Right cardiac atrium (tissue), 5 donors: ENCODE measurements at regions not wholly inside any gene's neighbourhood (a gene's known extent, or its start where the extent isn't known, plus 50 kb on each side); places are given as distances from the start of the nearest gene placed in this dataset.

Experiments used
- ATAC-seq, 2 donors: fragments of 200-7000 bp; cut with Tn5 transposase; one replicate each; pipeline versions ENCODE4 v1.8.0 to v1.9.1; 2020; ENCODE audit warnings: moderate library complexity in 2 of 2, mild to moderate bottlenecking in 1 of 2
- DNase-seq, 3 donors: peaks; one replicate each; pipeline ENCODE4 v3.0.0-alpha.2; 2020
- H3K27ac ChIP-seq: one replicate; pipeline ENCODE4 v1.5.1; 2013; ENCODE audit warnings: mild to moderate bottlenecking, low read length, control low read depth, moderate library complexity
- H3K27me3 ChIP-seq: one replicate; pipeline ENCODE4 v1.6.1; 2013; ENCODE audit not compliant: control insufficient read depth, insufficient read depth
- H3K4me1 ChIP-seq: one replicate; pipeline ENCODE4 v1.6.1; 2013; ENCODE audit warnings: low read length; ENCODE audit not compliant: control insufficient read depth, insufficient read depth
- H3K4me3 ChIP-seq: one replicate; pipeline ENCODE4 v1.5.1; 2013; ENCODE audit warnings: low read length, control low read depth
- H3K9me3 ChIP-seq: one replicate; pipeline ENCODE4 v1.6.1; 2013; ENCODE audit warnings: low read length; ENCODE audit not compliant: control insufficient read depth
- WGBS: extraction: QIAGEN DNeasy Blood & Tissue Kit; methylation state at CpG from one replicate; pipeline ENCODE4 v1.1.7; 2013; 5-methylcytosine and 5-hydroxymethylcytosine counted together
- intact Hi-C, 4 donors: fragments of 100-400 bp; cut with DNase I; formaldehyde crosslinking; loops; one replicate each; pipeline versions ENCODE4 v1.11.0 to v1.14.0; 2022 to 2023
- donor health status: healthy with polysubstance abuse.
- donor health status: DM: no; HTN: yes; CAD: no.
- donor health status: DM: no; HTN: no; CAD: no.
- donor health status: DM: no; HTN: yes; CAD: no; lungs with severe emphysema.
- donor health status: DM: yes; HTN: yes; CAD: no.

- no peak for ATAC-seq
- Histone ChIP-seq H3K4me3 (no peak overlapping the region), H3K9me3 (no peaks in the 10 kb centered on the region), H3K4me1 (no peaks in the 10 kb centered on the region), H3K27me3 (no peaks in the 10 kb centered on the region), H3K27ac (no peak overlapping the region)
- 36% methylated on average over 1 of the region's 1 CpG for WGBS
- intact Hi-C loops: no loop called here
- no peak for DNase-seq
Measured at GRCh38 chr7:89994483-89994882, 159.8 kb upstream of the STEAP1 start.

GRCh38 chr7:89998554-89998953 lies 155.7 kb upstream of the STEAP1 start:
- Histone ChIP-seq H3K4me1 (no peaks in the 10 kb centered on the region), H3K4me3 (no peak overlapping the region), H3K27me3 (no peaks in the 10 kb centered on the region), H3K27ac (no peak overlapping the region), H3K9me3 (no peaks in the 10 kb centered on the region)
- intact Hi-C loops: no loop called here
- no peak for ATAC-seq
- WGBS: 69% methylated on average over 2 of the region's 2 CpGs
- DNase-seq: no peak

DNA sequence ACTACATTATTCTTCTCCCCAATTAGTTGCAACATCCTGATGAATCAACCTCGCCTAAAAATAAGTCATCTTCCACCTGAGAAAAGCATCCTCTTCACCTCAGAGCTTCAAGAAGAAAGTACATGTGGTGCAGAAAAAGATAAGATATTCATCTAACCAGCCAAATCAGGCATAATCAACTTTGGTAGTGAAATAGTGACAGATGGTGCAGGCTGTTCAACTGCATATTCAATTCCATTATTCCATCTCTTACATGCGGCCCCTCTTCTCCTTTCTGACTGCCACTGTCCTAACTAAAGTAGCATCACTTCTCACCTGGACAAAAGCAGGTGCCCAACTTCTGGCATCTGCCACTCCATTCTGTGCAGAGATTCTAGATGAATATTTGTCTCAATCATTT lies 148.4 kb upstream of the STEAP1 start:
- 77% methylated on average over 2 of the region's 2 CpGs for WGBS
- intact Hi-C loops: no loop called here
- DNase-seq: no peak

DNA sequence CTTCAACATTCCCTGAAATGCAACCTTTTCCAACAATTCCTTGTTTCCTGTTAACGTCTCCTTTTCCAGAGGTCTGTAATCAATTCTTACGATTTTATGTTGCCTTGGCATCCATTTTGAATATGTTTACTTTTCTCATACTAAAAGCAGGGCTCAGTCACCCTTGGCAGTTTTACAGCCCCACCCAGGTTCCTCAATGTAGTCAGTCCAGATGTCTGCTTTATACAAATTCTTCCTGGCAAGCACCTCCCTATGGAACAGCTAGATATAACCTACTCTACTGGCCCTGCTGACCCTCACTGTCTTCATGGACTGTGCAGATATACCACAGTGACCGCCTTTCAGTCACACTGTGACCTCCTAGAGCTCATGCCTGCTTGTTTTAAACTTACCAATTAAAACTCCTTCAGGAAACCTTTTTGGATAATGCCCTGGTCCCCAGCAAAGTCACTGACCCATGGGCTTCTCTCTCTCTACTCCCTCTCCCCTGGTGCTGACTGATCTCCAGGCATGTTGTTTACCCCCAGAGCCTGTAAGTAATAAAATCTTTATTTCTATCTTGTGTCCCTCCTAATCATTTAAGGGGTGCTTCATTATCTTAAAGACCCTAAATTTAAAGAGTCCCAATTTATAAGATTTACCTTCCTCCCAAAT lies 147.1 kb upstream of the STEAP1 start:
- 68% methylated on average over 3 of the region's 3 CpGs for WGBS
- H3K9me3 ChIP-seq: no peaks in the 10 kb centered on the region
- H3K27ac ChIP-seq: no peak overlapping the region
- no peak overlapping the region for H3K4me3 ChIP-seq
- H3K27me3 ChIP-seq: no peaks in the 10 kb centered on the region
- DNase-seq (no peak), ATAC-seq (no peak)
- no peaks in the 10 kb centered on the region for H3K4me1 ChIP-seq
- intact Hi-C loops: no loop called here

More for the DNA sequence above, 148.4 kb upstream of the STEAP1 start:
- ATAC-seq: no peak
- Histone ChIP-seq H3K27me3 (no peaks in the 10 kb centered on the region), H3K27ac (no peak overlapping the region), H3K9me3 (no peaks in the 10 kb centered on the region), H3K4me3 (no peak overlapping the region), H3K4me1 (no peaks in the 10 kb centered on the region)

- DNase-seq: no peak
- Histone ChIP-seq H3K27me3 (no peaks in the 10 kb centered on the region), H3K4me3 (no peak overlapping the region), H3K4me1 (no peaks in the 10 kb centered on the region), H3K9me3 (no peaks in the 10 kb centered on the region), H3K27ac (no peak overlapping the region)
- no peak for ATAC-seq
- intact Hi-C loops: no loop called here
- WGBS: 55% methylated on average over 3 of the region's 3 CpGs
Measured at GRCh38 chr7:90007831-90008230, 146.4 kb upstream of the STEAP1 start.

DNA sequence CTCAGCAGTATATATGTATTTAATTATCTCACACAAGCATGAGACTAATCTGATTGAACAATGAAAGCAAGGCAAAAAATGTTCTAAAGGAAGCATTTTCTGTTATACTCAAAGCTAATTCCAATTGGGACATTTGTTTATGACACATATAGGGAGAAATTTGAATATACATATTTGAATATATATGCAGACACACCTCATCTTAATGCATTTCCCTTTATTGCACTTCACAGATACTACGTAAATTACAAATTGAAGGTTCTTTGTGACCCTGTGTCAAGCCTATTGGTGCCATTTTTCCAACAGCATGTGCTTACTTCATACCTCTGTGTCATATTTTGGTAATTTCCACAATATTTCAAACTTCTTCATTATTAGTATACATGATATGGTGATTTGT lies 132.1 kb upstream of the STEAP1 start:
- 60% methylated on average over 1 of the region's 1 CpG for WGBS
- intact Hi-C loops: no loop called here
- H3K9me3 ChIP-seq: no peaks in the 10 kb centered on the region
- no peaks in the 10 kb centered on the region for H3K4me1 ChIP-seq
- H3K27ac ChIP-seq: no peak overlapping the region
- H3K27me3 ChIP-seq: no peaks in the 10 kb centered on the region
- no peak overlapping the region for H3K4me3 ChIP-seq
- no peak for ATAC-seq
- no peak for DNase-seq

GRCh38 chr7:90025771-90026170 lies 128.5 kb upstream of the STEAP1 start:
- no peaks in the 10 kb centered on the region for H3K4me1 ChIP-seq
- no peaks in the 10 kb centered on the region for H3K27me3 ChIP-seq
- DNase-seq (no peak), ATAC-seq (no peak)
- WGBS: 85% methylated on average over 1 of the region's 1 CpG
- intact Hi-C loops: no loop called here
- no peak overlapping the region for H3K27ac ChIP-seq
- H3K4me3 ChIP-seq: no peak overlapping the region
- H3K9me3 ChIP-seq: no peaks in the 10 kb centered on the region

- Histone ChIP-seq H3K9me3 (no peaks in the 10 kb centered on the region), H3K27me3 (no peaks in the 10 kb centered on the region), H3K4me3 (no peak overlapping the region), H3K4me1 (no peaks in the 10 kb centered on the region), H3K27ac (no peak overlapping the region)
- intact Hi-C loops: no loop called here
- 52% methylated on average over 4 of the region's 4 CpGs for WGBS
- ATAC-seq (no peak), DNase-seq (no peak)
Measured at GRCh38 chr7:90033850-90034249, 120.4 kb upstream of the STEAP1 start.

GRCh38 chr7:90053094-90053493 lies 101.2 kb upstream of the STEAP1 start:
- Histone ChIP-seq H3K4me3 (no peak overlapping the region), H3K27me3 (no peaks in the 10 kb centered on the region), H3K27ac (no peak overlapping the region), H3K4me1 (no peaks in the 10 kb centered on the region), H3K9me3 (no peaks in the 10 kb centered on the region)
- WGBS: 84% methylated on average over 3 of the region's 3 CpGs
- ATAC-seq (no peak), DNase-seq (no peak)
- intact Hi-C loops: no loop called here

DNA sequence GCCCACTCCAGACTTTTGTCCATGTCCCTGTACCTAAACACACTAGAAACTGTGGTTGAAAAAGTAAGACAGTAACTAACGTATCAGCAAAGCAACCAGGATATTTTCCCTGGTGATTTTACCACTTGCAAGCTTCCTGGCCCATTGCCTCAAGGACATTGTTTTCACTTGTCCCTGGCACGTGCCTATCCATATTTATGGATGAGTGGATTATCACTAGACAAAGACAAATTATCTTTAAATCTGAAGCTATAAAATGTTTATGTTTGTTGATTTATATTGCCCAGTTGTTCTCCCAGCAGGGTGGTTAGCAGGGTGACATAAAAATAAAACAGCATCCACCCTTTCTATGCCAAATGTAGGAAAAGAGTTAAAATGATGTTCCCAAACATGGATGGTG lies 93.2 kb upstream of the STEAP1 start:
- Histone ChIP-seq H3K27me3 (no peaks in the 10 kb centered on the region), H3K9me3 (no peaks in the 10 kb centered on the region), H3K4me1 (no peaks in the 10 kb centered on the region), H3K27ac (no peak overlapping the region), H3K4me3 (no peak overlapping the region)
- DNase-seq (no peak), ATAC-seq (no peak)
- 50% methylated on average over 2 of the region's 2 CpGs for WGBS
- intact Hi-C loops: no loop called here

DNA sequence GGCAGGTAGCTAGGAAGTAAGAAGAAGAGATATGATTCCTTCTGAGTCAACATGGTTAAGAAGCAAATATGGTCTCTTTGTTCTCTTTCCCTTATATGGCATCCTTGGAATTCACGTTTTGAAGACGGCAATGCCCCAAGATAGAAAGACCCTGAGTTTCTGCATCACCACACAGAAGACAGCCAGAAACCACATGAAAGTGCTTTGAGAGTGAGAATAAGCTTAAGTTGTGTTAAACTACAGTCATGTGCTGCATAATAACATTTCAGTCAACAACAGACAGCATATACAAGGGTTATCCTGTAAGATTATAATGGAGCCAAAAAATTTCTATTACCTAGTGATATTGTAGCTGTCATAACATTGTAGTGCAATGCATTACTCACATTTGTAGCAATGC lies 89.9 kb upstream of the STEAP1 start:
- Histone ChIP-seq H3K27me3 (no peaks in the 10 kb centered on the region), H3K4me1 (no peaks in the 10 kb centered on the region), H3K9me3 (no peaks in the 10 kb centered on the region), H3K27ac (no peak overlapping the region), H3K4me3 (no peak overlapping the region)
- 74% methylated on average over 2 of the region's 2 CpGs for WGBS
- ATAC-seq (no peak), DNase-seq (no peak)
- intact Hi-C loops: no loop called here

DNA sequence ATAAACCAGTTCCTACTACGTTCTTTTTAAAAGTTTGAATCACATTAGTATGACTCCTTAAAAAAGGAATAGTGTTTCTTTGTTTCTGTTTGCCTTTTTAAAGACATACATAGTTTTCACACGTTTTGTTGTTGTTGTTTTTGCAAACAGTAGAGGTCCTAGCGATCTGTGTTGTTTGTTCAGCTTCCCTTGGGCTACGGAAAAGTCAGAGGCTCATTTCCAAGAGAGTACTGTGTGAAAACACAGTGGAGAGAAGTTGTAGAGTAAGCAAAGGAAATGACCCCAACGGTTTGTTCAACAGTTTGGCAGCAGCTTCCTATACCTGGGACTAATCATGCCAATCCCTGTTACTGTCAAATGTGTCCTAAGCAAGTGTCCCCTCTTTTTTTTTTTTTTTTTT lies 87.1 kb upstream of the STEAP1 start:
- H3K27ac ChIP-seq: no peak overlapping the region
- 20% methylated on average over 5 of the region's 5 CpGs for WGBS
- no peak for ATAC-seq
- no peaks in the 10 kb centered on the region for H3K27me3 ChIP-seq
- intact Hi-C loops: no loop called here
- H3K4me3 ChIP-seq: no peak overlapping the region
- no peaks in the 10 kb centered on the region for H3K9me3 ChIP-seq
- no peaks in the 10 kb centered on the region for H3K4me1 ChIP-seq
- DNase-seq: no peak
